ENCODE measurements at regions not wholly inside any gene's neighbourhood (a gene's known extent, or its start where the extent isn't known, plus 50 kb on each side); places are given as distances from the start of the nearest gene placed in this dataset.

GRCh38 chr6:72497186-72497585 is 124.7 kb upstream of the KCNQ5 start:
- H3K9me3 ChIP-seq (ENCODE audit: low read depth), result no peaks in the 10 kb centered on the region

GRCh38 chr6:72500669-72501068 is 121.2 kb upstream of the KCNQ5 start:
- no peak for TF ChIP-seq CTCF (IDR thresholded peaks at IDR 0.05; ENCODE audit: low read depth, low read length)
- no peak for DNase-seq (ENCODE audit: low read depth in 1 of 2, low spot score in 1 of 2)
- no peaks in the 10 kb centered on the region for H3K27me3 ChIP-seq
- no peaks in the 10 kb centered on the region for H3K4me1 ChIP-seq (ENCODE audit: low read depth)
- H3K4me3 ChIP-seq, result no peak overlapping the region
- no peaks in the 10 kb centered on the region for H3K36me3 ChIP-seq
- H3K9me3 ChIP-seq (ENCODE audit: low read depth), result no peaks in the 10 kb centered on the region
- no peak overlapping the region for H3K27ac ChIP-seq

More at GRCh38 chr6:72497186-72497585, 124.7 kb upstream of the KCNQ5 start:
- H3K27ac ChIP-seq, result no peak overlapping the region
- H3K4me1 ChIP-seq (ENCODE audit: low read depth), result no peaks in the 10 kb centered on the region
- no peaks in the 10 kb centered on the region for H3K36me3 ChIP-seq
- TF ChIP-seq CTCF (IDR thresholded peaks at IDR 0.05; ENCODE audit: low read depth, low read length), result no peak
- H3K4me3 ChIP-seq, result no peak overlapping the region
- DNase-seq (ENCODE audit: low read depth in 1 of 2, low spot score in 1 of 2), result no peak
- no peaks in the 10 kb centered on the region for H3K27me3 ChIP-seq

- H3K9me3 ChIP-seq (ENCODE audit: low read depth), result no peaks in the 10 kb centered on the region
- H3K27me3 ChIP-seq, result no peaks in the 10 kb centered on the region
- no peak for DNase-seq (ENCODE audit: low read depth in 1 of 2, low spot score in 1 of 2)
- TF ChIP-seq CTCF (IDR thresholded peaks at IDR 0.05; ENCODE audit: low read depth, low read length), result no peak
- no peak overlapping the region for H3K4me3 ChIP-seq
- no peaks in the 10 kb centered on the region for H3K36me3 ChIP-seq
- no peaks in the 10 kb centered on the region for H3K4me1 ChIP-seq (ENCODE audit: low read depth)
- H3K27ac ChIP-seq, result no peak overlapping the region
These were observed 117.5 kb upstream of the KCNQ5 start for GRCh38 chr6:72504406-72504805.

GRCh38 chr6:72505446-72505845 is 116.4 kb upstream of the KCNQ5 start:
- Histone ChIP-seq H3K4me1 (ENCODE audit: low read depth) (no peaks in the 10 kb centered on the region), H3K4me3 (no peak overlapping the region), H3K9me3 (ENCODE audit: low read depth) (no peaks in the 10 kb centered on the region), H3K36me3 (no peaks in the 10 kb centered on the region), H3K27me3 (no peaks in the 10 kb centered on the region), H3K27ac (no peak overlapping the region)
- no peak for DNase-seq (ENCODE audit: low read depth in 1 of 2, low spot score in 1 of 2)
- TF ChIP-seq CTCF (IDR thresholded peaks at IDR 0.05; ENCODE audit: low read depth, low read length), result no peak

- Histone ChIP-seq H3K4me3 (no peak overlapping the region), H3K27ac (no peak overlapping the region), H3K27me3 (no peaks in the 10 kb centered on the region), H3K9me3 (ENCODE audit: low read depth) (no peaks in the 10 kb centered on the region), H3K4me1 (ENCODE audit: low read depth) (no peaks in the 10 kb centered on the region), H3K36me3 (no peaks in the 10 kb centered on the region)
- no peak for TF ChIP-seq CTCF (IDR thresholded peaks at IDR 0.05; ENCODE audit: low read depth, low read length)
- no peak for DNase-seq (ENCODE audit: low read depth in 1 of 2, low spot score in 1 of 2)
These were observed 102.0 kb upstream of the KCNQ5 start for GRCh38 chr6:72519871-72520270.

- Histone ChIP-seq H3K4me3 (no peak overlapping the region), H3K27ac (no peak overlapping the region), H3K36me3 (no peaks in the 10 kb centered on the region), H3K9me3 (ENCODE audit: low read depth) (no peaks in the 10 kb centered on the region), H3K27me3 (no peaks in the 10 kb centered on the region), H3K4me1 (ENCODE audit: low read depth) (no peaks in the 10 kb centered on the region)
- no peak for DNase-seq (ENCODE audit: low read depth in 1 of 2, low spot score in 1 of 2)
- no peak for TF ChIP-seq CTCF (IDR thresholded peaks at IDR 0.05; ENCODE audit: low read depth, low read length)
These were observed 100.2 kb upstream of the KCNQ5 start for GRCh38 chr6:72521684-72522083.
